Stimulated activated naive B cell treated with anti-CD40 and anti-IgM and Interleukin-4, amounts not matched to agents 10 μg/mL and 1 μg/mL and 100 μg/mL, for 72 hours (primary cell): ENCODE measurements at regions not wholly inside any gene's neighbourhood (a gene's known extent, or its start where the extent isn't known, plus 50 kb on each side); places are given as distances from the start of the nearest gene placed in this dataset.

Experiments used
- ATAC-seq, 2 donors: fragments of 150-1000 bp; cut with Tn5 transposase; replicated peaks; 2 replicates each; pipeline ENCODE4 v1.10.0; 2021; ENCODE audit warnings: moderate library complexity in 1 of 2
- DNase-seq: peaks from one replicate; pipeline ENCODE4 v3.0.0; 2021
- H3K27ac Mint-ChIP-seq: one replicate; pipeline ENCODE4 v1.8.0; 2022; ENCODE audit warnings: mild to moderate bottlenecking, mixed read lengths
- H3K27me3 Mint-ChIP-seq, 2 donors: one replicate each; pipeline ENCODE4 v1.8.0; 2022; ENCODE audit warnings: mixed read lengths in 2 of 2
- H3K36me3 Mint-ChIP-seq, 2 donors: one replicate each; pipeline ENCODE4 v1.8.0; 2022; ENCODE audit warnings: mixed read lengths in 2 of 2, mild to moderate bottlenecking in 1 of 2
- H3K4me1 Mint-ChIP-seq, 2 donors: one replicate each; pipeline ENCODE4 v1.8.0; 2022; ENCODE audit warnings: mixed read lengths in 2 of 2, mild to moderate bottlenecking in 1 of 2
- H3K4me3 Mint-ChIP-seq, 2 donors: one replicate each; pipeline ENCODE4 v1.8.0; 2022; ENCODE audit warnings: mild to moderate bottlenecking in 2 of 2, mixed read lengths in 2 of 2, moderate library complexity in 1 of 2
- H3K9me3 Mint-ChIP-seq, 2 donors: one replicate each; pipeline ENCODE4 v1.8.0; 2022; ENCODE audit warnings: mixed read lengths in 2 of 2, mild to moderate bottlenecking in 1 of 2

DNA sequence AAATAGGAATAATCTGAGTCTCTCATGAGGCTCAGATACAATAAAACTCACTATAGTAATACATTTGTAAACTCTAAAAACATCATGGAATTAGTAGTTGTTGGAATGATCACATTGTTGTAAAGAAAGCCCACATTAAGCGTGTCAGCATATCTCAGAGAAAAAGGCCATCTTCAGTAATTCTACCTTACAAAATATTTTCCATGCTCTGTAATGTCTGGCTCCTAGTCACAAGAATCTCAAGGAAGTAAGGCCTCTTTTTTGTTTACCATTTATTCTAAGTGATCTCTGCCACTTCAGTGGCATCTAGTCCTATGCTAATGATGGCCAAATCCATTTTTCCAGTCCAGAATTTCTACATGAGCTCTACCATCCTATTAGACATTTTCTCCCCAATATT, 240.2 kb upstream of the ZNF717 start:
- H3K27ac Mint-ChIP-seq: no peak overlapping the region
- ATAC-seq: no peak
- peaks cover 4 to 6% of the 10 kb centered on the region in 2 donors for H3K9me3 Mint-ChIP-seq
- DNase-seq: no peak
- no peaks in the 10 kb centered on the region for H3K27me3 Mint-ChIP-seq
- no peak overlapping the region for H3K4me3 Mint-ChIP-seq
- H3K4me1 Mint-ChIP-seq: no peaks in the 10 kb centered on the region
- no peaks in the 10 kb centered on the region for H3K36me3 Mint-ChIP-seq

DNA sequence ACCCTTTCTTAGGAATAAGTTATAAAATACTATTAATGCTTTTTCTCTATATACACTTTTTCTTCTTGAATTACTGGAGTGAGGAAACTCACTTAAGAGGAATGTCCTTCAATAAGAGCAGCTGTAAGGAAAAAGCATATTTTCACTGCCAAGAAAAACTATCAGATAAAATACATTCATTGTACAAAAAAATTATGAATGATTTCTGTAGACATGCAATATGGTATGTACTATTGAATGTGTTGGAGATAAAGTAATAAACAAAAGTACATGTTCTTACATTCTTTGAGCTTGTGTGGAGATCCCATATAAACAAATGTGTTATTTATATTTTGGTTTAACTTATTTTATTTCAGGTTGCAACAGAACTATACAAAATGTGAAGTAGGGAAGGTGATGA, 241.0 kb upstream of the ZNF717 start:
- H3K27ac Mint-ChIP-seq: no peak overlapping the region
- DNase-seq: no peak

DNA sequence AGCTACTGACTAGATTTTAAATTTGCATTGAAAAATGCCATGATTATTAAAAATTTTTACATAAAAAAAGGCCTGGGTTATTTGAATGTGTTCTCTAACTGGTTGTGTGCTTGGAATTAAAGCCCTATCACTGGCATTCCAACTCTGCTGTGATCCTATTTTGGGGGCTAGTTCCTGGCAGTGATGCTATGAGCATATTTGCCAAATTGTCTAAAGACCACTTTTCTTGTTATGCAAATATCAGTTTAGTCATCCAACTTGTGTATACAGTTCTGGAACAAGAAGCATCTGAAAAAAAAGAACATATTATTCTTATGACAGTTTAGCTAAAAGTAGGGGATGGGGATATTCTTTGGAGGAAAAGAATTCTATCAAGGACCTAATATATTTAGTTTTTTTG, 243.4 kb upstream of the ZNF717 start:
- no peak overlapping the region for H3K4me3 Mint-ChIP-seq
- no peak for ATAC-seq
- H3K27me3 Mint-ChIP-seq: no peaks in the 10 kb centered on the region
- no peak for DNase-seq
- no peaks in the 10 kb centered on the region for H3K4me1 Mint-ChIP-seq
- H3K27ac Mint-ChIP-seq: no peak overlapping the region
- no peaks in the 10 kb centered on the region for H3K36me3 Mint-ChIP-seq
- H3K9me3 Mint-ChIP-seq: peaks cover 10 to 13% of the 10 kb centered on the region in 2 donors

More for the DNA sequence above, 241.0 kb upstream of the ZNF717 start:
- peaks cover 7 to 8% of the 10 kb centered on the region in 2 donors for H3K9me3 Mint-ChIP-seq
- H3K36me3 Mint-ChIP-seq: no peaks in the 10 kb centered on the region
- no peaks in the 10 kb centered on the region for H3K4me1 Mint-ChIP-seq
- H3K4me3 Mint-ChIP-seq: no peak overlapping the region
- H3K27me3 Mint-ChIP-seq: no peaks in the 10 kb centered on the region
- ATAC-seq: no peak

DNA sequence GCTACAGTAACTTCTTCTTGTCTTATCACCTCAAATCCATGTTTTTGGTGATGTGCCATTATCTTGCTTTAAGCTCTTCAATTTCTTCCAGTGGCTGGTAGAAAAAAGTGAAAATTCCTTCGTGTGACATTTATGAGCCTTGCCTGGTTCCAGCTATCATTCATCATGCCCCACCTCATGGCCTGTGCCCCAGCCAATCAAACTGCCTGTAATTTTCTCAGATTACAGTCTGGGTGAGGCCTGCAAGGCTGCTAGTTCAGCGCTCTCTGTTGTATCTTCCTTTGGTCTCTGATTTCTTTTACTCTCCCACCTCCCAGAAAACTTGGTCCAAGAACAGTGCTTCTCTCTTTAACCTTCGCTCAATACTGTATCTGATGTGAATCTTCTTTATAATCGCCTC, 249.3 kb upstream of the ZNF717 start:
- DNase-seq: no peak
- Mint-ChIP-seq H3K9me3 (peaks cover 10 to 13% of the 10 kb centered on the region in 2 donors), H3K4me3 (no peak overlapping the region), H3K27ac (no peak overlapping the region), H3K36me3 (no peaks in the 10 kb centered on the region), H3K4me1 (no peaks in the 10 kb centered on the region), H3K27me3 (no peaks in the 10 kb centered on the region)
- ATAC-seq: no peak

DNA sequence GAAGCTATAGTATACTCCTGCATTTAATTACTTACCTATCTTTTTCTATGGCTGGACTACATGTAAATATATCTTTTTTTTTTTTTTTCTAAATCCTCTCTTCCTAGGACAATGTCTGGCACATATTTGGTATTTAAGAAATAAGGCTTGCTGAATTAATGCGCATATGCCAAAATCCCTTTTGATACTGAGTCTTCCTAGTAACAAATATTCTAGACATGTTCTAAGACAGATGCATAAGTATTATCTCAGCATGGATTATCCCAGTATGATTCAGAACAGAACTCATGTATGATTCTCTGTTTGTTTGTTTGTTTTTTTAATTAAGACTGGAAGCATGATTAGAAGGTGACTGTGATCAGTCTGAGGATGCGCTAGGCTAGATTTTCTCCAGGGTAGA, 249.8 kb upstream of the ZNF717 start:
- Mint-ChIP-seq H3K36me3 (no peaks in the 10 kb centered on the region), H3K27ac (no peak overlapping the region), H3K4me3 (no peak overlapping the region), H3K9me3 (peaks cover 9 to 12% of the 10 kb centered on the region in 2 donors), H3K27me3 (no peaks in the 10 kb centered on the region), H3K4me1 (no peaks in the 10 kb centered on the region)
- ATAC-seq (no peak), DNase-seq (no peak)

DNA sequence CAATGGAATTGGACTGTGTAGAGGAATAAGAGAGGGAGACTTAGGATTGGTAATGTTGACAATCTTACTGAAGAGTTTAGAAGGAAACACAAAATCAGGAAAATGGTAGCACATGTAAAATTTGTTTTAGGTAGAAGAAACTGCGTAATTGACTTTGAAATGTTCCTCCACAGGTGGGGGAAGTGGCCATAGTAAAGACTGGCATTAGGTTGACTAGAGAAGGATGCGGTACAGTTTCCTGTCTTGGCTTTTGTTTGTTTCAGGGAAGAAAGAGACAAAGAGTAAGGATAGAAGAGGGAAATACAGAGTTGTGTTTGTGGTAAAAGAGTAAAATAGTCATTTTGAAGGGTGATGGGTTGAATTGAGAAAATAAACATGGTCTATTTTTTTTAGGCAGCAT, 253.6 kb upstream of the ZNF717 start:
- H3K36me3 Mint-ChIP-seq: no peaks in the 10 kb centered on the region
- no peaks in the 10 kb centered on the region for H3K27me3 Mint-ChIP-seq
- no peaks in the 10 kb centered on the region for H3K9me3 Mint-ChIP-seq
- no peak for DNase-seq
- H3K4me1 Mint-ChIP-seq: no peaks in the 10 kb centered on the region
- ATAC-seq: no peak
- H3K4me3 Mint-ChIP-seq: no peak overlapping the region
- H3K27ac Mint-ChIP-seq: no peak overlapping the region

DNA sequence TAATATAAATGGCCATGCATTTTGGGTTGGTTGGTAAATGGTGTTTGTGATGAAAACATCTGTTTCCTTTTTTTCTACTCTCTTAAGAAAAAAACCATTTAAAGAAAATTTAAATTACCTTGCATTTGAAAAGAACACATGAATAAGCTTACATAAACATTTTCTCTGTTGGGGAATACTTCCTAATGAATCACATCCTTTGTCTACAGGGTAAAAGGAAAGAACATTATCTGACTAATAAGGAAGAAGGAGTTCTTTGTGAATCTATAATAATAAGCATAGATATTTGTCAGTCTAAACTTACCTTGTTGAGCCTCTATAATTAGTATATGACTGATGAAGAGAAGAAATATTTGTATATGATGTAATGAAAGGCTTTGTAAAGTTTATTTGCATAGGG, 254.1 kb upstream of the ZNF717 start:
- DNase-seq: no peak
- Mint-ChIP-seq H3K4me1 (no peaks in the 10 kb centered on the region), H3K27me3 (no peaks in the 10 kb centered on the region), H3K27ac (no peak overlapping the region), H3K4me3 (no peak overlapping the region), H3K36me3 (no peaks in the 10 kb centered on the region), H3K9me3 (no peaks in the 10 kb centered on the region)
- ATAC-seq: no peak

DNA sequence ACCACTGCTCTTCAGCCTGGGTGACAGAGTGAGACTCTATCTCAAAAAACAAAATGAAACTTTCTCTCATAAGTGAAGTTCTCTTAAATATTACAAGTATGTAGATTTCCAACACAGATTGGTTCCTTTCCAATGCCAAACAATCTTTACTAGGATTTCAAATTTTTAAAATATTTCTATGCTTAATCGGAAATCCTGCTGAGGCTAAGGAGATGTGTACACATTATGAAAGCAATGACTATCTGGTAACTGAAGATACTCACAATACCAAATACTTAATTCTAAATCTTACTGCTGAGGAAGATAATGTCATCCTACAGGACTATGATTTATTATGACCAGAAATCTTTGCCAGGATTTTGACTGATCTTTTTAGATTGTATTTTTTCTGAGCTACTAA, 255.6 kb upstream of the ZNF717 start:
- Mint-ChIP-seq H3K27me3 (no peaks in the 10 kb centered on the region), H3K36me3 (no peaks in the 10 kb centered on the region), H3K4me1 (no peaks in the 10 kb centered on the region), H3K4me3 (no peak overlapping the region), H3K27ac (no peak overlapping the region), H3K9me3 (no peaks in the 10 kb centered on the region)
- no peak for ATAC-seq
- DNase-seq: no peak

DNA sequence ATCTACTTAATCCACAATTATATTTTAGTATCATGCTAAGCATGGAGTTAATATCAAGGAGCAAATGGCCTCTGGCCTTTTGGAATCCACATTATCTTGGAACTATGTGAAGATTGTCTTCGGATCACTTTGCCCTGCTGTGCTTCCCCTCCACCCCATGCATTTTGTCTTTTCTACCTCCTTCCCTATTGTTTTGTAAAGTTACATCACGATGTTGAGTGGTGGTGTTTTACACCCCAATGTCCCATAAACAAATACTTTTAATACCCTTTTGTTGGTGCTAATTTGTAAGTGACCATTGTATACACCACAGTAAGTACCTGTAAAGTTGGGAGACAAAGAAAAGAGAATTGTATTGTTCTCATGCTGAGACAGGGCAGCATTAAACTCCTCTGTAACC, 258.4 kb upstream of the ZNF717 start:
- Mint-ChIP-seq H3K9me3 (no peaks in the 10 kb centered on the region), H3K27ac (no peak overlapping the region), H3K4me3 (no peak overlapping the region), H3K36me3 (no peaks in the 10 kb centered on the region), H3K27me3 (no peaks in the 10 kb centered on the region), H3K4me1 (no peaks in the 10 kb centered on the region)
- ATAC-seq: no peak
- no peak for DNase-seq

DNA sequence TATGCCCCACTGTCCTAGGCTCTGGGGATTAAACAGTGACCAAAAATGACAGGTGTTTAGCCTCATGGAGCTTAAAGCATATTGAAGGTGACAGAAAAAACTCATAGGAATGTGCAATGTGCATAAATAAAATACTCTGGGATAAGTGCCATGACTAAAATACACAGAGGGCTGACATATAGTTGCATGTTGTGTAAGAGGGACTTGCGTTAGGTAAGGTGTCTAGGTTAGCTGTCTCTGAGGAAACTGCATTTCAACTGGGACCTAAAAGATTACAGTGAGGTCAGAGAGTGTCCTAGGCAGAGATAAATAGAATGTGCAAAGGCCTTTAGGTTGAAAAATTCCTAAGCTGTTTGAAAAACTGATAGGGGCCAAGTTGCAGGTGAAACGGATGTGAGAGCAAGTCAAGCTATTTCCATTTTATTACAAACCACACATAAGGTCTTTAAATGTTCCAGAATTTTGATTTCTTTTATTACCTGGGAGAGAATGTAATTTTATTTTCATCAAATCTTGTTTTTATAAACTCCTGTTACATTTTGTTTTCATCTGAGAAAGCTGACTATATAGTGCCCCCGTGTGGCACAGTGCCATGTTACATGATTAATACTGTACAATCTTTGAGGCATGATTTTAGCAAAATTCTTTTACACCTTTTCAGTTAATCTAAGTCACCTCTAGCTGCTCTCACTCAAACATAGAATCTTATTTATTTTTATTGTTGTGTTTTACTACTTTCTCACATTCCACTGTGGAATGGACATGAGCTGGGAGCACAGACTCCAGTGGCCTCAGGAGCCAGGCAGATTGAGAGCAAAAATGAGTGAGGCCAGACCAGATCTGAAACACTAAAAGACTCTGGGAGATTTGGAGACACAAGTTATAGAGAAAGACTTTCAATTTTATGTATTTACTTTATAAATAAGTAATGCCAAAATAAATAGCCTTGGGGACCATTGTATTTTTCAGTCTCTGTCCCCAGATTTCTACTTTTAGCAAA, 259.6 kb upstream of the ZNF717 start:
- Mint-ChIP-seq H3K27me3 (no peaks in the 10 kb centered on the region), H3K36me3 (no peaks in the 10 kb centered on the region), H3K9me3 (no peaks in the 10 kb centered on the region), H3K4me3 (no peak overlapping the region), H3K27ac (no peak overlapping the region), H3K4me1 (no peaks in the 10 kb centered on the region)
- DNase-seq (no peak), ATAC-seq (no peak)

DNA sequence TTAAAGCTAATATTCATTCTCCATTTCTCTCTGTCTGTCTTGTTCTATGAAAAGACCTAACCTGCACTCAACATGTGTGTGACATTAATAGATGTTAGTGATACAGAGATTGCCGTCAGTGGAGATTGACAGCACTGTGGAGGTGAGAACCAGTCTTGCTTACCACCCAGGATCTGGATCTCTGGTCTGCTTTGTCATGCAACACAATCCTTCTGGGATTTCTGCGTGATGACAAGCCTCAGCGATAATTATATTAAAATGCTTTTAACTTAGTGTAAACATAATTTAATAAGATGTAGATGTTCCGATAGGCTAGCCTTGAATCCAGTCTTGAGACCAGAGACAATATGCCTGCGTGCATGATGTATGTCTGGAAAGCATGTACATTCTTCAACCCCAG, 262.0 kb upstream of the ZNF717 start:
- Mint-ChIP-seq H3K27ac (no peak overlapping the region), H3K27me3 (no peaks in the 10 kb centered on the region), H3K4me3 (no peak overlapping the region), H3K9me3 (no peaks in the 10 kb centered on the region), H3K36me3 (no peaks in the 10 kb centered on the region), H3K4me1 (no peaks in the 10 kb centered on the region)
- no peak for DNase-seq
- no peak for ATAC-seq

DNA sequence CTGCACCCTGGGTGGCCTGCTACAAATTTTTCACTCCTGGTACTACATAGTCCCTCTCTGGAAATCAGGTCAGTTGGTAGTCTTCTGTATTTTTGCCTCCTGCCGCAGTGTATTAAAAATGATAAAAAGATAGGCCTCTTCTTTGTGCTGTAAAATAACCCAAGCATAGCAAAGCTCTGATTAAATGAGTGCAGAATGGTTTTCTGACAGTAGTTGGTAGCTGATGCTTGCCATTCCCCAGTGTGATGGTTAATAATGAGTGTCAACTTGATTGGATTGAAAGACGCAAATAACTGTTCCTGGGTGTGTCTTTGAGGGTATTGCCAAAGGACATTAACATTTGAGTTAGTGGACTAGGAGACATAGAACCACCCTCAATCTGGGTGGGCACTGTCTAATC, 264.4 kb upstream of the ZNF717 start:
- Mint-ChIP-seq H3K36me3 (no peaks in the 10 kb centered on the region), H3K4me3 (no peak overlapping the region), H3K27ac (no peak overlapping the region), H3K9me3 (no peaks in the 10 kb centered on the region), H3K4me1 (no peaks in the 10 kb centered on the region), H3K27me3 (no peaks in the 10 kb centered on the region)
- DNase-seq: no peak
- ATAC-seq: no peak

DNA sequence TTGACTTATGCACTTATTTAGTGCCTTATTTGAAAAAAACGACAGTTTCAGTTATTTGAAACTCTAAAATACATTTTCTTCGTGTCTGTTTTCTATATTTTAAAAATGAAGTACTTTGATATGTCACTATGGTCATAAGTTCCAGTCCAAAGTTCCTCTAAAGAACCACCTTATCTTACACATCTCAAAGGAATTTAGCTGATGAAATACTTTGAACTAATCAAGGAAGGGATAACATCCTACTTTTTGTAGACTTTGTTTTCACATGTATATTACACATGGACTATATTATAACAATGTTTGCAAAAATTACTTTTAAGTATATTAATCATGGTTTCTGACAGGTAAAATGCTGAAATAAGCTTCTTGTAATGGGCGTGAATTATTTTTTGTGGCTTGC, 265.8 kb upstream of the ZNF717 start:
- H3K36me3 Mint-ChIP-seq: no peaks in the 10 kb centered on the region
- ATAC-seq: no peak
- no peak for DNase-seq
- no peaks in the 10 kb centered on the region for H3K27me3 Mint-ChIP-seq
- H3K9me3 Mint-ChIP-seq: no peaks in the 10 kb centered on the region
- H3K4me3 Mint-ChIP-seq: no peak overlapping the region
- no peak overlapping the region for H3K27ac Mint-ChIP-seq
- H3K4me1 Mint-ChIP-seq: no peaks in the 10 kb centered on the region

DNA sequence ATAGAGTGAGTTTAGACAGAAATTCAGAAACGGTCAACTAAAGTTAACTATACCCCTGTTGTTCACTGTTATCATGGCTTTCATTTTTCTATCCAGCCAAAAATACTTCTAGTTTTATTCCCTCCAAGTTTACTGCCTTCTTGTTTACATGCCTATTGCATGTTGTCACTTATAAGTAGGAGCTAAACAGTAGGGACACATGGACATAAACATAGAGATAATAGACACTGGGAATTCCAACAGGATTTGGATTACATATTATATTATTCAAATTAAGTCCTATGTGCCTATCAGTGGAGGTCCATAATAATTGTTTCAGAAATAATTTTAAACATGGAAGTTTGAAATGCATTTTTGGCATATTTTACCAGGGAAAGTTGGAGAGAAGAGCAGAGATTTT, 269.1 kb upstream of the ZNF717 start:
- H3K9me3 Mint-ChIP-seq: no peaks in the 10 kb centered on the region
- no peaks in the 10 kb centered on the region for H3K36me3 Mint-ChIP-seq
- H3K4me3 Mint-ChIP-seq: no peak overlapping the region
- ATAC-seq (no peak), DNase-seq (no peak)
- no peaks in the 10 kb centered on the region for H3K27me3 Mint-ChIP-seq
- H3K4me1 Mint-ChIP-seq: no peaks in the 10 kb centered on the region
- H3K27ac Mint-ChIP-seq: no peak overlapping the region

DNA sequence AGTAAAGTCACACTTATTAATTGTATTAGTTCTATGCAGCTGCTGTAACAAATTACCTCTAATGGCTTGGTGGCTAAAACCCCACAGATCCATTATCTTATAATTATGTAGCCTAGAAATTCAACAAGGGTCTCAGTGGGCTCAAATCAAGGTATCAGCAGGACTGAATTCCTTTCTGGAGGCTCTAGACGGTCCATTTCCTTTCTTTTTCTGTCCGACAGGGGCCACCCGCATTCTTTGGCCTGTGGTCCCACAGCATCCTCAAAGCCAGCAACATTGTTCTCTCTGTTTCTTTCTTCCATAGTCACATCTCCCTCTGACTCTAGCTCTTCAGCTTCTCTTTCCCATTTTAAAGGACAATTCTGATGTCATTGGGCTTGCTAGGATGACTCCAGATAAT, 276.3 kb upstream of the ZNF717 start:
- no peaks in the 10 kb centered on the region for H3K4me1 Mint-ChIP-seq
- H3K36me3 Mint-ChIP-seq: no peaks in the 10 kb centered on the region
- ATAC-seq (no peak), DNase-seq (no peak)
- no peaks in the 10 kb centered on the region for H3K9me3 Mint-ChIP-seq
- no peaks in the 10 kb centered on the region for H3K27me3 Mint-ChIP-seq
- no peak overlapping the region for H3K27ac Mint-ChIP-seq
- no peak overlapping the region for H3K4me3 Mint-ChIP-seq
